Neural cell (in vitro differentiated cells): ENCODE measurements at regions not wholly inside any gene's neighbourhood (a gene's known extent, or its start where the extent isn't known, plus 50 kb on each side); places are given as distances from the start of the nearest gene placed in this dataset.
"Not testable (repeated sequence)": the region's sequence is repeated elsewhere in the genome, so short reads cannot be mapped to it uniquely, and the experiment has no call there.

ENCODE experiments used
- H2AFZ ChIP-seq: fragments of 200-600, 300-800 bp; sonication (generic), shearing (Covaris generic); 2 replicates; pipeline ENCODE4 v1.6.0; 2014; ENCODE audit warnings: low read depth, mild to moderate bottlenecking, antibody characterized with exemption, low read length, moderate library complexity
- H3F3A ChIP-seq: fragments of 200-600 bp; shearing (Covaris generic); 2 replicates; pipeline ENCODE4 v1.6.1; 2016; ENCODE audit warnings: mild to moderate bottlenecking, moderate library complexity, mixed read lengths, antibody characterized with exemption, low read length; ENCODE audit not compliant: insufficient read depth, poor library complexity, severe bottlenecking
- H3K27ac ChIP-seq: fragments of 200-600, 300-800 bp; sonication (generic), shearing (Covaris generic); 2 replicates; pipeline ENCODE4 v1.5.1; 2014; ENCODE audit warnings: mild to moderate bottlenecking, low read length, moderate library complexity
- H3K27me3 ChIP-seq: fragments of 300-800, 200-600 bp; sonication (generic), shearing (Covaris generic); 2 replicates; pipeline ENCODE4 v1.6.0; 2014; ENCODE audit warnings: mild to moderate bottlenecking, low read depth, low read length, moderate library complexity; ENCODE audit not compliant: insufficient read depth
- H3K36me3 ChIP-seq: fragments of 300-800, 200-600 bp; sonication (generic), shearing (Covaris generic); 2 replicates; pipeline ENCODE4 v1.5.1; 2014; ENCODE audit warnings: mild to moderate bottlenecking, antibody characterized with exemption, low read length, moderate library complexity; ENCODE audit not compliant: insufficient read depth
- H3K4me2 ChIP-seq: fragments of 300-800, 200-600 bp; sonication (generic), shearing (Covaris generic); 2 replicates; pipeline ENCODE4 v1.6.0; 2014; ENCODE audit warnings: mild to moderate bottlenecking, low read length
- H3K4me3 ChIP-seq: fragments of 300-800, 200-600 bp; sonication (generic), shearing (Covaris generic); 2 replicates; pipeline ENCODE4 v1.5.1; 2014; ENCODE audit warnings: mild to moderate bottlenecking, low read length, moderate library complexity
- H3K79me2 ChIP-seq: fragments of 200-600 bp; shearing (Covaris generic); replicated peaks from 2 replicates; pipeline ENCODE4 v1.6.0; 2014; ENCODE audit warnings: mild to moderate bottlenecking, low read length, moderate library complexity; ENCODE audit not compliant: insufficient read depth
- H3K9ac ChIP-seq: fragments of 300-800, 200-600 bp; sonication (generic), shearing (Covaris generic); 2 replicates; pipeline ENCODE4 v1.6.1; 2016; ENCODE audit warnings: mild to moderate bottlenecking, low read length, mixed read lengths
- H3K9me2 ChIP-seq: fragments of 200-600 bp; shearing (Covaris generic); 2 replicates; pipeline ENCODE4 v1.6.1; 2016; ENCODE audit warnings: mild to moderate bottlenecking, low read length, mixed read lengths; ENCODE audit not compliant: insufficient read depth
- H3K9me3 ChIP-seq: fragments of 200-600, 300-800 bp; sonication (generic), shearing (Covaris generic); 2 replicates; pipeline ENCODE4 v1.6.1; 2016; ENCODE audit warnings: mild to moderate bottlenecking, mixed run types, low read length, moderate library complexity, mixed read lengths
- H4K20me1 ChIP-seq: fragments of 200-600 bp; shearing (Covaris generic); 2 replicates; pipeline ENCODE4 v1.6.1; 2016; ENCODE audit warnings: mild to moderate bottlenecking, mixed run types; ENCODE audit not compliant: insufficient read depth
- EP300 ChIP-seq: fragments of 450-650 bp; conservative IDR thresholded peaks from 2 replicates; pipeline ENCODE4 v1.6.1; 2014; ENCODE audit warnings: antibody characterized with exemption, mild to moderate bottlenecking, moderate library complexity; ENCODE audit not compliant: poor library complexity, severe bottlenecking
- EZH2 ChIP-seq: fragments of 200-600, 300-800 bp; shearing (Covaris generic), sonication (generic); IDR thresholded peaks from 2 replicates; pipeline ENCODE4 v1.6.1; 2014; ENCODE audit warnings: antibody characterized with exemption, low read length, borderline replicate concordance, mild to moderate bottlenecking; ENCODE audit not compliant: insufficient read depth, poor library complexity, severe bottlenecking
- MXI1 ChIP-seq: fragments of 450-650 bp; conservative IDR thresholded peaks from 2 replicates; pipeline ENCODE4 v1.6.1; 2014; ENCODE audit warnings: antibody characterized with exemption, mild to moderate bottlenecking; ENCODE audit not compliant: poor library complexity, severe bottlenecking
- POLR2AphosphoS5 ChIP-seq: IDR thresholded peaks from 2 replicates; pipeline ENCODE4 v1.6.1; 2012
- RAD21 ChIP-seq: fragments of 450-650 bp; conservative IDR thresholded peaks from 2 replicates; pipeline ENCODE4 v1.6.1; 2014; ENCODE audit warnings: antibody characterized with exemption, mild to moderate bottlenecking, moderate library complexity
- SMC3 ChIP-seq: fragments of 450-650 bp; conservative IDR thresholded peaks from 2 replicates; pipeline ENCODE4 v1.6.1; 2014; ENCODE audit warnings: antibody characterized with exemption, mild to moderate bottlenecking, moderate library complexity; ENCODE audit not compliant: poor library complexity
- TAF1 ChIP-seq: IDR thresholded peaks from 2 replicates; pipeline ENCODE4 v1.6.1; 2012; ENCODE audit warnings: low read depth
- TF ChIP-seq, protein P1 (sequence below): IDR thresholded peaks from 2 replicates; pipeline ENCODE4 v1.6.1; 2012; ENCODE audit warnings: borderline replicate concordance
- TF ChIP-seq, protein P2 (sequence below): fragments of 450-650 bp; IDR thresholded peaks from 2 replicates; pipeline ENCODE4 v1.5.1; 2014; ENCODE audit warnings: antibody characterized with exemption, mild to moderate bottlenecking, moderate library complexity; ENCODE audit not compliant: poor library complexity, severe bottlenecking

DNA sequence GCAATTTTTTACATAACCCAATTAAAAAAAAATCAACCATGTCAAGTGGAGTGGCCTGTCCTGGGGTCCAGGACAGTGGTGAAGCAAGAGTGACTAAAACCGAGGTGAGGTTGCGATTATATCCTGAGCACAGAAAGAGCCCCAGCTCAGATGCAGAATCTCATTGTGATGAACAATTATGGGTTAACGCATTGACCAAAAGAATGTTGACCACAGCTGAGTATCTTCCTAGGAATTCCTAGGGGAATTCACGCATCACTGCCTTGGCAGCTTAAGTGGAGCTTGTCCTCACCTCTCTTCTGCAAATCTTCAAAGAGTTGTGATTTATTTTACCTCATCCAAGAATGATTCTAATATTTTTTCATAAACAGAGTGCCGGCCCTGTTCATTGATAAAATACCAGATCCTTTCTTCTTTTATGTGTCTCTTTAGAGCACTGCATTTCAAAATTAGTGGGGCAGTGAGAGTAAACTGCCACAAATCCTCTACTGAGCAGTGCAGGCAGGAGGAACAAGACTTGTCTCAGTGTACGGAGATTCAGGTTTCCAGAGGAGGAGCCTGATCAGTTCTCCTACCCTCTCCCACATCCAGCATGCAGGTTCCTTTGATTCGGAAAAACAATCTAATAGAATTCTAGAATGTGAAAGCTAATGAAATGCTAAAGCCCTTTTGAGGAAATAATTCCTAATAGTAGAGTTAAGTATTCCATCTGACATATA, 60.1 kb upstream of the ZNF184 start:
- TF ChIP-seq, protein P1, sequence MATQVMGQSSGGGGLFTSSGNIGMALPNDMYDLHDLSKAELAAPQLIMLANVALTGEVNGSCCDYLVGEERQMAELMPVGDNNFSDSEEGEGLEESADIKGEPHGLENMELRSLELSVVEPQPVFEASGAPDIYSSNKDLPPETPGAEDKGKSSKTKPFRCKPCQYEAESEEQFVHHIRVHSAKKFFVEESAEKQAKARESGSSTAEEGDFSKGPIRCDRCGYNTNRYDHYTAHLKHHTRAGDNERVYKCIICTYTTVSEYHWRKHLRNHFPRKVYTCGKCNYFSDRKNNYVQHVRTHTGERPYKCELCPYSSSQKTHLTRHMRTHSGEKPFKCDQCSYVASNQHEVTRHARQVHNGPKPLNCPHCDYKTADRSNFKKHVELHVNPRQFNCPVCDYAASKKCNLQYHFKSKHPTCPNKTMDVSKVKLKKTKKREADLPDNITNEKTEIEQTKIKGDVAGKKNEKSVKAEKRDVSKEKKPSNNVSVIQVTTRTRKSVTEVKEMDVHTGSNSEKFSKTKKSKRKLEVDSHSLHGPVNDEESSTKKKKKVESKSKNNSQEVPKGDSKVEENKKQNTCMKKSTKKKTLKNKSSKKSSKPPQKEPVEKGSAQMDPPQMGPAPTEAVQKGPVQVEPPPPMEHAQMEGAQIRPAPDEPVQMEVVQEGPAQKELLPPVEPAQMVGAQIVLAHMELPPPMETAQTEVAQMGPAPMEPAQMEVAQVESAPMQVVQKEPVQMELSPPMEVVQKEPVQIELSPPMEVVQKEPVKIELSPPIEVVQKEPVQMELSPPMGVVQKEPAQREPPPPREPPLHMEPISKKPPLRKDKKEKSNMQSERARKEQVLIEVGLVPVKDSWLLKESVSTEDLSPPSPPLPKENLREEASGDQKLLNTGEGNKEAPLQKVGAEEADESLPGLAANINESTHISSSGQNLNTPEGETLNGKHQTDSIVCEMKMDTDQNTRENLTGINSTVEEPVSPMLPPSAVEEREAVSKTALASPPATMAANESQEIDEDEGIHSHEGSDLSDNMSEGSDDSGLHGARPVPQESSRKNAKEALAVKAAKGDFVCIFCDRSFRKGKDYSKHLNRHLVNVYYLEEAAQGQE = no peak
- no peak for TF ChIP-seq MXI1
- TF ChIP-seq POLR2AphosphoS5 = no peak
- no peak for TF ChIP-seq SMC3
- TF ChIP-seq, protein P2, sequence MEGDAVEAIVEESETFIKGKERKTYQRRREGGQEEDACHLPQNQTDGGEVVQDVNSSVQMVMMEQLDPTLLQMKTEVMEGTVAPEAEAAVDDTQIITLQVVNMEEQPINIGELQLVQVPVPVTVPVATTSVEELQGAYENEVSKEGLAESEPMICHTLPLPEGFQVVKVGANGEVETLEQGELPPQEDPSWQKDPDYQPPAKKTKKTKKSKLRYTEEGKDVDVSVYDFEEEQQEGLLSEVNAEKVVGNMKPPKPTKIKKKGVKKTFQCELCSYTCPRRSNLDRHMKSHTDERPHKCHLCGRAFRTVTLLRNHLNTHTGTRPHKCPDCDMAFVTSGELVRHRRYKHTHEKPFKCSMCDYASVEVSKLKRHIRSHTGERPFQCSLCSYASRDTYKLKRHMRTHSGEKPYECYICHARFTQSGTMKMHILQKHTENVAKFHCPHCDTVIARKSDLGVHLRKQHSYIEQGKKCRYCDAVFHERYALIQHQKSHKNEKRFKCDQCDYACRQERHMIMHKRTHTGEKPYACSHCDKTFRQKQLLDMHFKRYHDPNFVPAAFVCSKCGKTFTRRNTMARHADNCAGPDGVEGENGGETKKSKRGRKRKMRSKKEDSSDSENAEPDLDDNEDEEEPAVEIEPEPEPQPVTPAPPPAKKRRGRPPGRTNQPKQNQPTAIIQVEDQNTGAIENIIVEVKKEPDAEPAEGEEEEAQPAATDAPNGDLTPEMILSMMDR = no peak
- no peak for TF ChIP-seq EZH2
- TF ChIP-seq RAD21 = no peak
- no peak for TF ChIP-seq EP300
- no peak for TF ChIP-seq TAF1
- Histone ChIP-seq H3K9ac (no peak overlapping the region), H3K36me3 (no peaks in the 10 kb centered on the region), H3F3A (no peaks in the 10 kb centered on the region), H3K9me3 (no peaks in the 10 kb centered on the region), H3K79me2 (no peaks in the 10 kb centered on the region), H2AFZ (no peak overlapping the region), H3K27ac (no peak overlapping the region), H3K9me2 (no peaks in the 10 kb centered on the region), H4K20me1 (no peaks in the 10 kb centered on the region), H3K4me3 (no peak overlapping the region), H3K27me3 (no peaks in the 10 kb centered on the region), H3K4me2 (no peak overlapping the region)

GRCh38 chr6:27531772-27532459, 59.0 kb upstream of the ZNF184 start:
- Histone ChIP-seq H3K79me2 (no peaks in the 10 kb centered on the region), H3K9ac (no peak overlapping the region), H3K4me2 (no peak overlapping the region), H3K27ac (no peak overlapping the region), H2AFZ (no peak overlapping the region), H3K36me3 (no peaks in the 10 kb centered on the region), H3F3A (no peaks in the 10 kb centered on the region), H3K9me2 (no peaks in the 10 kb centered on the region), H4K20me1 (no peaks in the 10 kb centered on the region), H3K4me3 (no peak overlapping the region), H3K27me3 (no peaks in the 10 kb centered on the region), H3K9me3 (no peaks in the 10 kb centered on the region)
- TF ChIP-seq, protein P1 = no peak
- TF ChIP-seq POLR2AphosphoS5 (no peak), SMC3 (no peak), EP300 (no peak), TAF1 (no peak)
- TF ChIP-seq, protein P2 = no peak

DNA sequence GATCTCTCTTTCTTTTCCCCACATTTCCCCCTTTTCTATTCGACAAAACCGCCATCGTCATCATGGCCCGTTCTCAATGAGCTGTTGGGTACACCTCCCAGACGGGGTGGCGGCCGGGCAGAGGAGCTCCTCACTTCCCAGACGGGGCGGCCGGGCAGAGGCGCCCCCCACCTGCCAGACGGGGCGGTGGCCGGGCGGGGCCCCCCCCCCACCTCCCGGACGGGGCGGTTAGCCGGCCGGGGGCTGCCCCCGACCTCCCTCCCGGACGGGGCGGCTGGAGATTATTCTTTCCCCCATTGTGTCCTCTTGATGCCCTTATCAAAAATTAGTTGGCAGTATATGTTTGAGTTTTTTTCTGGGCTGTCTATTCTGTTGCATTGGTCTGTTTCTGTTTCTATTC, 56.9 kb upstream of the ZNF184 start:
- H3K4me2 ChIP-seq, H3K9me3 ChIP-seq, H3K4me3 ChIP-seq, H2AFZ ChIP-seq, H3K36me3 ChIP-seq, H3K9me2 ChIP-seq, H4K20me1 ChIP-seq, H3K27ac ChIP-seq, H3K79me2 ChIP-seq, H3K27me3 ChIP-seq, H3K9ac ChIP-seq, H3F3A ChIP-seq: not testable (repeated sequence)
